HEK293 (cell line): ENCODE measurements at regions not wholly inside any gene's neighbourhood (a gene's known extent, or its start where the extent isn't known, plus 50 kb on each side); places are given as distances from the start of the nearest gene placed in this dataset.

Source experiments
- INSM2 ChIP-seq: fragments of 450-650 bp; formaldehyde crosslinking; IDR thresholded peaks from 2 replicates; pipeline ENCODE4 v1.5.1; 2016; ENCODE audit warnings: missing biosample characterization, missing genetic modification characterization
- ZNF121 ChIP-seq: fragments of 450-650 bp; formaldehyde crosslinking; IDR thresholded peaks from 2 replicates; pipeline ENCODE4 v1.5.1; 2016; ENCODE audit warnings: missing biosample characterization, missing genetic modification characterization
- TF ChIP-seq, protein P1 (sequence below): fragments of 450-650 bp; formaldehyde crosslinking; IDR thresholded peaks from 2 replicates; pipeline ENCODE4 v1.5.1; 2016; ENCODE audit warnings: missing biosample characterization, missing genetic modification characterization

GRCh38 chr11:98455500-98456307 lies 565.0 kb upstream of the CNTN5 start:
- TF ChIP-seq, protein P1, sequence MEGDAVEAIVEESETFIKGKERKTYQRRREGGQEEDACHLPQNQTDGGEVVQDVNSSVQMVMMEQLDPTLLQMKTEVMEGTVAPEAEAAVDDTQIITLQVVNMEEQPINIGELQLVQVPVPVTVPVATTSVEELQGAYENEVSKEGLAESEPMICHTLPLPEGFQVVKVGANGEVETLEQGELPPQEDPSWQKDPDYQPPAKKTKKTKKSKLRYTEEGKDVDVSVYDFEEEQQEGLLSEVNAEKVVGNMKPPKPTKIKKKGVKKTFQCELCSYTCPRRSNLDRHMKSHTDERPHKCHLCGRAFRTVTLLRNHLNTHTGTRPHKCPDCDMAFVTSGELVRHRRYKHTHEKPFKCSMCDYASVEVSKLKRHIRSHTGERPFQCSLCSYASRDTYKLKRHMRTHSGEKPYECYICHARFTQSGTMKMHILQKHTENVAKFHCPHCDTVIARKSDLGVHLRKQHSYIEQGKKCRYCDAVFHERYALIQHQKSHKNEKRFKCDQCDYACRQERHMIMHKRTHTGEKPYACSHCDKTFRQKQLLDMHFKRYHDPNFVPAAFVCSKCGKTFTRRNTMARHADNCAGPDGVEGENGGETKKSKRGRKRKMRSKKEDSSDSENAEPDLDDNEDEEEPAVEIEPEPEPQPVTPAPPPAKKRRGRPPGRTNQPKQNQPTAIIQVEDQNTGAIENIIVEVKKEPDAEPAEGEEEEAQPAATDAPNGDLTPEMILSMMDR (tag by site-specific recombination), result no peak
- no peak for TF ChIP-seq ZNF121 (tag by site-specific recombination)
- TF ChIP-seq INSM2 (tag by site-specific recombination), result no peak
